BJ (cell line): ENCODE measurements at regions not wholly inside any gene's neighbourhood (a gene's known extent, or its start where the extent isn't known, plus 50 kb on each side); places are given as distances from the start of the nearest gene placed in this dataset.

Source experiments
- CTCF ChIA-PET: fragments of 350-600 bp; formaldehyde crosslinking; extraction: SDS; loops from one replicate; lab custom pipeline; 2021; ENCODE audit warnings: antibody characterized with exemption, inconsistent platforms; lab: Yijun Ruan, JAX
- POLR2A ChIA-PET: fragments of 300-600 bp; sonication (Branson Sonifier 250); formaldehyde crosslinking; extraction: SDS; loops from one replicate; lab custom pipeline; 2021; ENCODE audit warnings: antibody characterized with exemption; lab: Charles Lee
- DNase-seq: peaks from one replicate; pipeline ENCODE4 v3.0.0-alpha.2; 2011; ENCODE audit warnings: low read depth
- H3K27me3 ChIP-seq: 2 replicates; pipeline ENCODE4 v1.6.0; 2011; ENCODE audit warnings: low read length; ENCODE audit not compliant: control insufficient read depth, insufficient read depth
- H3K36me3 ChIP-seq: 2 replicates; pipeline ENCODE4 v1.5.1; 2011; ENCODE audit warnings: low read length; ENCODE audit not compliant: control insufficient read depth, insufficient read depth
- H3K4me3 ChIP-seq: 2 replicates; pipeline ENCODE4 v1.5.1; 2011; ENCODE audit warnings: low read depth, mild to moderate bottlenecking, control low read depth, low read length
- TF ChIP-seq, protein P1 (sequence below): IDR thresholded peaks from 2 replicates; pipeline ENCODE4 v1.5.1; 2011; ENCODE audit warnings: low read depth, mild to moderate bottlenecking, control low read depth, inconsistent platforms, low read length, moderate library complexity; ENCODE audit not compliant: insufficient read depth

GRCh38 chr2:228503731-228504130 is 322.2 kb upstream of the SPHKAP start:
- TF ChIP-seq, protein P1, sequence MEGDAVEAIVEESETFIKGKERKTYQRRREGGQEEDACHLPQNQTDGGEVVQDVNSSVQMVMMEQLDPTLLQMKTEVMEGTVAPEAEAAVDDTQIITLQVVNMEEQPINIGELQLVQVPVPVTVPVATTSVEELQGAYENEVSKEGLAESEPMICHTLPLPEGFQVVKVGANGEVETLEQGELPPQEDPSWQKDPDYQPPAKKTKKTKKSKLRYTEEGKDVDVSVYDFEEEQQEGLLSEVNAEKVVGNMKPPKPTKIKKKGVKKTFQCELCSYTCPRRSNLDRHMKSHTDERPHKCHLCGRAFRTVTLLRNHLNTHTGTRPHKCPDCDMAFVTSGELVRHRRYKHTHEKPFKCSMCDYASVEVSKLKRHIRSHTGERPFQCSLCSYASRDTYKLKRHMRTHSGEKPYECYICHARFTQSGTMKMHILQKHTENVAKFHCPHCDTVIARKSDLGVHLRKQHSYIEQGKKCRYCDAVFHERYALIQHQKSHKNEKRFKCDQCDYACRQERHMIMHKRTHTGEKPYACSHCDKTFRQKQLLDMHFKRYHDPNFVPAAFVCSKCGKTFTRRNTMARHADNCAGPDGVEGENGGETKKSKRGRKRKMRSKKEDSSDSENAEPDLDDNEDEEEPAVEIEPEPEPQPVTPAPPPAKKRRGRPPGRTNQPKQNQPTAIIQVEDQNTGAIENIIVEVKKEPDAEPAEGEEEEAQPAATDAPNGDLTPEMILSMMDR, result no peak
- H3K27me3 ChIP-seq, result no peaks in the 10 kb centered on the region
- DNase-seq, result no peak
- H3K4me3 ChIP-seq, result no peak overlapping the region
- POLR2A ChIA-PET, result no interaction called here
- CTCF ChIA-PET, result no interaction called here
- H3K36me3 ChIP-seq, result no peaks in the 10 kb centered on the region

GRCh38 chr2:228493852-228494251 is 312.4 kb upstream of the SPHKAP start:
- Histone ChIP-seq H3K4me3 (no peak overlapping the region), H3K27me3 (no peaks in the 10 kb centered on the region), H3K36me3 (no peaks in the 10 kb centered on the region)
- DNase-seq, result no peak
- ChIA-PET CTCF (no interaction called here), POLR2A (no interaction called here)
- TF ChIP-seq, protein P1, result no peak

DNA sequence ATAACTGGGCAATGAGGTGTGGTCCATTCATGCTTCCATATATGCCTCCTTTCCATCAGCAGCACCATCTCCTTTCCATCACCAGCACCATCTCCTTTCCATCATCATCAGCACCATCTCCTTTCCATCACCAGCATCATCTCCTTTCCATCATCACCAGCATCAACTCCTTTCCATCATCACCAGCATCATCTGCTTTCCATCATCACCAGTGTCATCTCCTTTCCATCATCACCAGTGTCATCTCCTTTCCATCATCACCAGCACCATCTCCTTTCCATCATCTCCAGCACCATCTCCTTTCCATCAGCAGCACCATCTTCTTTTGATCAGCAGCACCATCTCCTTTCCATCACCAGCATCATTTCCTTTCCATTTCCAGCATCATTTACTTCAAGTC is 297.5 kb upstream of the SPHKAP start:
- H3K4me3 ChIP-seq, result no peak overlapping the region
- POLR2A ChIA-PET, result no interaction called here

GRCh38 chr2:228474466-228474865 is 293.0 kb upstream of the SPHKAP start:
- peak; percentile 53 for DNase-seq
- POLR2A ChIA-PET, result no interaction called here
- no peaks in the 10 kb centered on the region for H3K27me3 ChIP-seq

More for the DNA sequence above, 297.5 kb upstream of the SPHKAP start:
- Histone ChIP-seq H3K27me3 (no peaks in the 10 kb centered on the region), H3K36me3 (no peaks in the 10 kb centered on the region)
- TF ChIP-seq, protein P1, result no peak
- CTCF ChIA-PET, result no interaction called here
- DNase-seq, result no peak

GRCh38 chr2:228469721-228470120 is 288.2 kb upstream of the SPHKAP start:
- Histone ChIP-seq H3K4me3 (no peak overlapping the region), H3K27me3 (no peaks in the 10 kb centered on the region), H3K36me3 (no peaks in the 10 kb centered on the region)
- ChIA-PET POLR2A (no interaction called here), CTCF (no interaction called here)
- TF ChIP-seq, protein P1, result no peak
- no peak for DNase-seq

More at GRCh38 chr2:228474466-228474865, 293.0 kb upstream of the SPHKAP start:
- TF ChIP-seq, protein P1, result no peak
- Histone ChIP-seq H3K4me3 (no peak overlapping the region), H3K36me3 (no peaks in the 10 kb centered on the region)
- CTCF ChIA-PET, result no interaction called here
